Immature natural killer cell (primary cell): ENCODE measurements at regions not wholly inside any gene's neighbourhood (a gene's known extent, or its start where the extent isn't known, plus 50 kb on each side); places are given as distances from the start of the nearest gene placed in this dataset.

Experiments used
- DNase-seq, 3 donors: peaks; one replicate each; pipeline ENCODE4 v3.0.0; 2022; ENCODE audit warnings: mixed read lengths in 1 of 3
- H3K27ac Mint-ChIP-seq, 6 donors: one replicate each; pipeline ENCODE4 v1.8.0; 2020; ENCODE audit warnings: mixed read lengths in 6 of 6, mild to moderate bottlenecking in 5 of 6, inconsistent platforms in 4 of 6, moderate library complexity in 3 of 6
- H3K27me3 Mint-ChIP-seq, 3 donors: one replicate each; pipeline ENCODE4 v1.8.0; 2020 to 2021; ENCODE audit warnings: low read depth in 3 of 3, mild to moderate bottlenecking in 3 of 3, mixed read lengths in 3 of 3, moderate library complexity in 3 of 3, inconsistent platforms in 1 of 3
- H3K36me3 Mint-ChIP-seq, 3 donors: one replicate each; pipeline ENCODE4 v1.8.0; 2020; ENCODE audit warnings: mixed read lengths in 3 of 3, inconsistent platforms in 2 of 3, mild to moderate bottlenecking in 2 of 3
- H3K4me1 Mint-ChIP-seq, 2 donors: one replicate each; pipeline ENCODE4 v1.8.0; 2020; ENCODE audit warnings: inconsistent platforms in 2 of 2, mild to moderate bottlenecking in 2 of 2, mixed read lengths in 2 of 2, moderate library complexity in 1 of 2
- H3K4me3 Mint-ChIP-seq, 5 donors: one replicate each; pipeline ENCODE4 v1.8.0; 2020; ENCODE audit warnings: mild to moderate bottlenecking in 5 of 5, mixed read lengths in 5 of 5, inconsistent platforms in 3 of 5, moderate library complexity in 3 of 5
- H3K9me3 Mint-ChIP-seq, 6 donors: one replicate each; pipeline ENCODE4 v1.8.0; 2020; ENCODE audit warnings: mild to moderate bottlenecking in 6 of 6, mixed read lengths in 6 of 6, inconsistent platforms in 4 of 6, moderate library complexity in 3 of 6

- Mint-ChIP-seq H3K9me3 (peaks cover 0 to 2% (median 0%) of the 10 kb centered on the region in 6 donors), H3K27ac (no peak overlapping the region), H3K27me3 (no peaks in the 10 kb centered on the region), H3K36me3 (no peaks in the 10 kb centered on the region), H3K4me1 (no peaks in the 10 kb centered on the region), H3K4me3 (no peak overlapping the region)
- DNase-seq, result no peak
These were observed 756.6 kb upstream of the DPPA4 start for GRCh38 chr3:110093812-110094401.

GRCh38 chr3:110099711-110100110 lies 762.4 kb upstream of the DPPA4 start:
- Mint-ChIP-seq H3K4me1 (no peaks in the 10 kb centered on the region), H3K36me3 (no peaks in the 10 kb centered on the region), H3K9me3 (peaks cover 0 to 2% (median 0%) of the 10 kb centered on the region in 6 donors), H3K27ac (no peak overlapping the region), H3K27me3 (peaks cover 0 to 5% (median 0%) of the 10 kb centered on the region in 3 donors), H3K4me3 (no peak overlapping the region)
- no peak for DNase-seq

- DNase-seq, result no peak
- Mint-ChIP-seq H3K27ac (no peak overlapping the region), H3K9me3 (peaks cover 0 to 5% (median 0%) of the 10 kb centered on the region in 6 donors), H3K27me3 (peaks cover 0 to 5% (median 2%) of the 10 kb centered on the region in 3 donors), H3K4me1 (no peaks in the 10 kb centered on the region), H3K4me3 (no peak overlapping the region), H3K36me3 (no peaks in the 10 kb centered on the region)
These were observed 764.0 kb upstream of the DPPA4 start for GRCh38 chr3:110101361-110101760.

GRCh38 chr3:110106805-110107204 lies 769.5 kb upstream of the DPPA4 start:
- H3K9me3 Mint-ChIP-seq, result peaks cover 0 to 3% (median 0%) of the 10 kb centered on the region in 6 donors
- H3K27me3 Mint-ChIP-seq, result peaks cover 0 to 2% (median 2%) of the 10 kb centered on the region in 3 donors
- no peak overlapping the region for H3K4me3 Mint-ChIP-seq
- DNase-seq, result no peak
- no peaks in the 10 kb centered on the region for H3K4me1 Mint-ChIP-seq
- H3K27ac Mint-ChIP-seq, result no peak overlapping the region
- no peaks in the 10 kb centered on the region for H3K36me3 Mint-ChIP-seq

GRCh38 chr3:110123946-110124345 lies 786.6 kb upstream of the DPPA4 start:
- H3K27me3 Mint-ChIP-seq, result peaks cover 0 to 1% (median 0%) of the 10 kb centered on the region in 3 donors
- no peaks in the 10 kb centered on the region for H3K4me1 Mint-ChIP-seq
- DNase-seq, result no peak
- no peak overlapping the region for H3K4me3 Mint-ChIP-seq
- peaks cover 0 to 9% (median 0%) of the 10 kb centered on the region in 6 donors for H3K9me3 Mint-ChIP-seq
- H3K36me3 Mint-ChIP-seq, result no peaks in the 10 kb centered on the region
- H3K27ac Mint-ChIP-seq, result no peak overlapping the region

GRCh38 chr3:110126065-110126464 lies 788.7 kb upstream of the DPPA4 start:
- no peaks in the 10 kb centered on the region for H3K4me1 Mint-ChIP-seq
- peaks cover 0 to 3% (median 0%) of the 10 kb centered on the region in 3 donors for H3K27me3 Mint-ChIP-seq
- no peaks in the 10 kb centered on the region for H3K36me3 Mint-ChIP-seq
- no peak for DNase-seq
- no peak overlapping the region for H3K27ac Mint-ChIP-seq
- no peak overlapping the region for H3K4me3 Mint-ChIP-seq
- peaks cover 0 to 6% (median under 1%) of the 10 kb centered on the region in 6 donors for H3K9me3 Mint-ChIP-seq

GRCh38 chr3:110133971-110134370 lies 796.6 kb upstream of the DPPA4 start:
- peaks cover 0 to 3% (median 0%) of the 10 kb centered on the region in 3 donors for H3K27me3 Mint-ChIP-seq
- no peak for DNase-seq
- H3K4me1 Mint-ChIP-seq, result no peaks in the 10 kb centered on the region
- no peaks in the 10 kb centered on the region for H3K36me3 Mint-ChIP-seq
- no peak overlapping the region for H3K27ac Mint-ChIP-seq
- H3K4me3 Mint-ChIP-seq, result no peak overlapping the region
- H3K9me3 Mint-ChIP-seq, result peaks cover 0 to 5% (median 2%) of the 10 kb centered on the region in 6 donors

GRCh38 chr3:110139048-110139447 lies 801.7 kb upstream of the DPPA4 start:
- Mint-ChIP-seq H3K9me3 (peaks cover 0 to 5% (median 2%) of the 10 kb centered on the region in 6 donors), H3K4me1 (no peaks in the 10 kb centered on the region), H3K36me3 (no peaks in the 10 kb centered on the region), H3K27ac (no peak overlapping the region), H3K4me3 (no peak overlapping the region), H3K27me3 (peaks cover 0 to 2% (median 0%) of the 10 kb centered on the region in 3 donors)
- DNase-seq, result no peak

GRCh38 chr3:110139821-110140220 lies 802.5 kb upstream of the DPPA4 start:
- Mint-ChIP-seq H3K36me3 (no peaks in the 10 kb centered on the region), H3K4me1 (no peaks in the 10 kb centered on the region), H3K4me3 (no peak overlapping the region), H3K27ac (no peak overlapping the region), H3K9me3 (peaks cover 0 to 5% (median 2%) of the 10 kb centered on the region in 6 donors), H3K27me3 (peaks cover 0 to 2% (median 0%) of the 10 kb centered on the region in 3 donors)
- no peak for DNase-seq

GRCh38 chr3:110149763-110150162 lies 812.4 kb upstream of the DPPA4 start:
- Mint-ChIP-seq H3K27ac (no peak overlapping the region), H3K27me3 (peaks cover 0 to 3% (median 0%) of the 10 kb centered on the region in 3 donors), H3K4me1 (no peaks in the 10 kb centered on the region), H3K36me3 (no peaks in the 10 kb centered on the region), H3K9me3 (peaks cover 0 to 6% (median 0%) of the 10 kb centered on the region in 6 donors), H3K4me3 (no peak overlapping the region)
- DNase-seq, result no peak

- Mint-ChIP-seq H3K4me1 (no peaks in the 10 kb centered on the region), H3K27me3 (peaks cover 0 to 2% (median 0%) of the 10 kb centered on the region in 3 donors), H3K4me3 (no peak overlapping the region), H3K36me3 (no peaks in the 10 kb centered on the region), H3K9me3 (peaks cover 0 to 4% (median 0%) of the 10 kb centered on the region in 6 donors), H3K27ac (no peak overlapping the region)
- no peak for DNase-seq
These were observed 819.9 kb upstream of the DPPA4 start for GRCh38 chr3:110157221-110157620.

GRCh38 chr3:110164632-110165369 lies 827.5 kb upstream of the DPPA4 start:
- Mint-ChIP-seq H3K4me3 (no peak overlapping the region), H3K9me3 (peaks cover 0 to 4% (median 0%) of the 10 kb centered on the region in 6 donors), H3K4me1 (no peaks in the 10 kb centered on the region), H3K27ac (no peak overlapping the region), H3K36me3 (no peaks in the 10 kb centered on the region), H3K27me3 (no peaks in the 10 kb centered on the region)
- DNase-seq, result no peak

- H3K9me3 Mint-ChIP-seq, result peaks cover 0 to 4% (median 0%) of the 10 kb centered on the region in 6 donors
- no peaks in the 10 kb centered on the region for H3K36me3 Mint-ChIP-seq
- H3K4me1 Mint-ChIP-seq, result no peaks in the 10 kb centered on the region
- no peaks in the 10 kb centered on the region for H3K27me3 Mint-ChIP-seq
- peak overlapping the region in 1 of 5 donors; percentile 25 for H3K4me3 Mint-ChIP-seq
- no peak for DNase-seq
- no peak overlapping the region for H3K27ac Mint-ChIP-seq
These were observed 828.0 kb upstream of the DPPA4 start for GRCh38 chr3:110165370-110165743.

GRCh38 chr3:110165753-110166152 lies 828.4 kb upstream of the DPPA4 start:
- H3K4me1 Mint-ChIP-seq, result no peaks in the 10 kb centered on the region
- no peaks in the 10 kb centered on the region for H3K27me3 Mint-ChIP-seq
- peak overlapping the region in 1 of 5 donors; percentile 25 for H3K4me3 Mint-ChIP-seq
- no peak for DNase-seq
- H3K9me3 Mint-ChIP-seq, result peaks cover 0 to 4% (median 0%) of the 10 kb centered on the region in 6 donors
- no peaks in the 10 kb centered on the region for H3K36me3 Mint-ChIP-seq
- H3K27ac Mint-ChIP-seq, result no peak overlapping the region
